ENCODE measurements at regions not wholly inside any gene's neighbourhood (a gene's known extent, or its start where the extent isn't known, plus 50 kb on each side); places are given as distances from the start of the nearest gene placed in this dataset.
"Not testable (repeated sequence)": the region's sequence is repeated elsewhere in the genome, so short reads cannot be mapped to it uniquely, and the experiment has no call there.

GRCh38 chr16:35570946-35571345, 2111.5 kb downstream of the TP53TG3F start:
- no peak for DNase-seq

DNA sequence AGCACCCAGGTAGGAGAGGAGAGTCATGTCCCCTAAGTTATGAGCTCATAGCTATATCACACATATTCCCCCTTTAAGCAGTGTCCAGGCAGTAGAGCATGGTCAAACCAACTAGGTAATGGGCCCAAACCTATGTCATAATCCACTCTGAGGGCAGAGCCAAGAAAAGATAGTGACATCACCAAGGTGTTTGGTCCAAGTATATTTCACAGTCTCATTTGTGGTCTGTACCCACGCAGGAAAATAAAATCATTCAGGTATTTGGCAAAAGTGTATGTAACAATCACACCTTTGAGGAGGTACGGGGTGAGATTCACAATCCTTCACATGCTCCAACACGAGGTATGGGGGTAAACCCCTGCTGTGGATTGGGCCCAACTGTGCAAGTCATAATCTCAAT, 2112.8 kb downstream of the TP53TG3F start:
- no peak for DNase-seq

DNA sequence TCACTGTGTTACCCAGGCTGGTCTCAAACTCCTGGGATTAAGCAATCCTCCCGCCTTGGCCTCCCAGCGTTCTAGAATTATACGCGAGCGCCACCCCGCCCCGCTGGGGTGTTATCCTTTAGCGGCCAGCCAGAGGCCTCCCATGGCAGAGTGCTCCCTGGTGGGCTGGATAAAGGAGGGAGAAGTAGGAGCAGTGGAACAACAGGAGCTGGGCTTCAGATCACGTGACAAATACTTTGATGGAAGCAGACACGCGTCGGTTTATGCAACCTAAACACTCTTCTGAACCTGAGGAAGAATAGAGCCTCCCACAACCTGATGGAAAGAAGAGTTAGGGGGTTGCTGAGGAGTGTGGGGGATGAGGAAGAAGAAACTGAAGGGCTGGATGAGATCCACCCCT, 2114.0 kb downstream of the TP53TG3F start:
- DNase-seq: no peak

DNA sequence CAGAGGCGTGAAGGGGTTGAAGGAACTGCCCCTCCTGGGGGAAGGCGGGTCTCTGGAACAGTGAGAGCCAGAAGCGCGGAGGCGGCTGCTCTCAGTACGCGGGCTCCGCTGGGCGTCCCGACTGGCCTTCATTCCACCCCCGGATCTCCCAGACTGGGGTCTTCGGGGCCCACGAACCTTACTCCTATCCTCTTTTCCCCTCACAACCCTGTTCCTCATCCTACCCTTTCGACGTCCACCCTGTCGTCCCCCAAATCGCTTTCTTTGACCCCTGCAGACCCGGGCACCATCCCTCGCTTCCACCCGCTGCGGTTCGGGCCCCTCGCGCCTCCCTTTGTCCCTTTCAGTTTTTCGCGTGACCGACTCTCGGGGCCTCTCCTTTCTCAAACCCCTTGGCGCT, 2114.6 kb downstream of the TP53TG3F start:
- no peak for DNase-seq

DNA sequence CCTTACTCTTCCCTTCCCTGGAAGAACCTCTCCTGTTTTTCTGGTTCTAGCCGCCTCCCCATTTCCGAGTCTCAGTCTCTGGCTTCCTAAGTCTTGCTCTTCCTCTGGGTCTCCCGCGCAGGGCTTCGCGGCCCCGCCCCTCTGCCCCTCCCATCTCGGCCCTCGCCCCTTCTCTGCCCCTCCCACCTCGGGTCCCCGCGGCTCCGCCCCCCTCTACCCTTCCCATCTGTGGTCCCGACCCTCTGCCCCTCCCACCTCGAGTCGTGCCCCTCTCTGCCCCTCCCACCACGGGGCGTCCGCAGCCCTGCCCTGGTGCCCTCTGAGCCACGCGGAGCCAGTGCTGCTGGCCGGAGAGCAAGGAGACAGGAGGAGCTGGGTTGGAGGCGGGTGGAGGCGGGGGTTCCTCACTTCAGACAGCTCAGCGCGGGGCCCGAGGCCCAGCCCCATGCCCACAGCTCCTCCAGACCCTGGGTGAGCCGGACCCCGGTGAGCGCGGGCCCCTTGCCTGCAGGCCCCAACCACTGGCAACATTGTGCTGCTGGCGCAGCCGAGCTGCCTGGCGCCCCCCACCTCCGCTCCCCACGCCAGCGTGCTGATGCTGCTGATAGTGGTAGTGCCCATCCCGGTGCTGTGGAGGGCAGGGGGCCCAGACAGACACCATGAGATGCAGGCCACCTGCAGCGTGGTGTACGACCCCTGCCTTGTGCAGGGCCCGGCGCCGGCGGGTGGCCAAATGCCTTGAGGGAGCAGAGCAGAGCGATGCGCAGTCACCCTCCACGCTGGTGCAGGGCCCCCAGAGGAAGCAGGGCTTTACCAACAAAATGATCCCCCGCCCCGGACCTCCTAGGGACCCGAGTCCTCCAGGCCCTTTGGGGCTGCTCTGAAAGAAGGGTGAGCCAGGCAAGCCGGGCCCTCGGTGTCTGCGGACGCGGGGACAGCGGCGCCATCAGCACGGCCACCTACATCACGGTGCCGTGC, 2115.3 kb downstream of the TP53TG3F start:
- DNase-seq: no peak

DNA sequence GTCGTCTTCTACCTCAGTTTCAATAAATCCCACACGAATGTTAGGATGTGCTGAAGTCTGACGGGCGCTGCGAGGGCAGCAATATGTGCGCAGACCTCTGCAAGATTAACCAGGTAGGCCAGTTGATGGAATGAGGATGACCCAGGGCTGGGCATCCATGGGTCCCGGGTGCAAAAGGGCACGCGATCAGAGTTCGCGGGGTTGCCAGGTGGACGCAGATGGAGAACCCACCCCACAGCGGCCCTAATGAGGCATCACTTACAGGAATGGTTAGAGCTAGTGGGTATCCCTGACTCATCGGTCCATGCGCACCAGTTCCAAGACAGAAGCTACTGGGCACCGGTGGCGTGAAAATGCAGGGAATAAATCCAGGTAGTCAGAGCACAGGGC, 2116.0 kb downstream of the TP53TG3F start:
- no peak for DNase-seq

DNA sequence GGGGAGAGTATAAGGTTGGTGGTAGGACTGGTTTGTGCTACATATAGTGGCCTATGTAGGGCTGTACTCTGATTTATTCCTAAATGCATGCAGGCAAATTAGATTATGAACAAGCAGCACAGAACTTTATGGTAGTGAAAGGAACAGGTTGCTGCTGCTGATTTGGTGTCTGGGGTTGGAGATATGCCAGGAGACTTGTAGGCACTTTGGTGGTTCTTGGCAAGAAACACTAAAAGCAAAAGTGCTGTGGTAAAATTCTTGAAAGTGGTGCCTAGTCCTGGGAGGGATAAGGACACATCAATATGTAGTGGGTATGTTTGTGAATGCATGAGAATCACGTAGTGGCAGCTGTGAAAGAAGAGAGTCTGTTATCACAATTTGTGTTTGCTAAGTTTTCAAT, 2126.0 kb downstream of the TP53TG3F start:
- no peak for DNase-seq

- DNase-seq: not testable (repeated sequence)
Observed at GRCh38 chr16:35590913-35591312, 2131.5 kb downstream of the TP53TG3F start.

DNA sequence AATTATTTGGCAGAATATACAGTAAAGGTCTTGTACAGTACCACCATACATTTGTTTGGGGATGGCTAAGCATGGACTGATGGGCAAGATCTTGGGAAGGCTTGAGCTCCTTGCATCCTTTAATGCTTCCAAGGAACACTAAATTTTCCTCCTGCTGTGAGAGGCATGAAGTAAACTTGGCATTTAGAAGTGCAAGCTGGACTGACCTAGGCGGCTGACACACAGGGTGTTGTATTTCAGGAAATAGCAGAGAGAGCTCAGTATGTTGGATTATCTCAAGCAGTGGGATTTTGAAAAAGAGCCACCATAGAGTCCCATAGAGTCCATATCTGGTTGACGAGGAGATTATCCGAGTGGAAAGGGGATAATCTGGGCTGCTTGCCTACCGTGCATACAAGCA, 2137.1 kb downstream of the TP53TG3F start:
- no peak for DNase-seq

DNA sequence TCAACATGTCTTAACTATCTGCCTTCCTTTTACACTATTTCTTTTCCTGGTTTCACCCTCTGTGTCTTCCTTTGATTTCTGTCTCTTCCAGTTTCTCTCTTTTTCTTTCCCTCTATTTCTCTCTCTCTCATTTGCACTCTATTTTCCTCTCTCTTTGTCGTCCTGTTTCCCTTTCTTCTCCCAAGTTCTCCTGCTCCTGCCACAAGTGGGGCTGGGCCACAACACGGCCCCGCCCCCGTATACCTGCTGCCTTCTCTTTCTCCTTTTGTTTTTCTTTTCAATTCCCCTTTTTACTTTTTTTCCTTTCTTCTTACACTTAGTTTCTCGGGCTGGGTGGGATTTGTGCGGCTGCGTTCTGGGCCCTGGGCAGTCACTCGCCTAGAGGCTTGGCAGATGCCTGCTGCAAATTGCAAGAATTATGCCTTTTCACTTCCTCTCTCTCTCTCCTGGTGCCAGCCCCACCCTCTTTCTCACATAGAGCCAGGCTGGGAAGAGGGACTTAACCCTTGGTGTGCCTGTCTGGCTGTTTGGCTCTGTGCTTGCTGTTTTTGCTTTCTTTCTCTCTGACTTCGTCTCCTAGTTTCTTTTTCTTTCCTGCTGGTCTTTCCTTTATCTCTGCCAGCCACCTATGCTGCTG, 2139.4 kb downstream of the TP53TG3F start:
- DNase-seq: no peak

GRCh38 chr16:35599429-35600160, 2140.2 kb downstream of the TP53TG3F start:
- DNase-seq: no peak

DNA sequence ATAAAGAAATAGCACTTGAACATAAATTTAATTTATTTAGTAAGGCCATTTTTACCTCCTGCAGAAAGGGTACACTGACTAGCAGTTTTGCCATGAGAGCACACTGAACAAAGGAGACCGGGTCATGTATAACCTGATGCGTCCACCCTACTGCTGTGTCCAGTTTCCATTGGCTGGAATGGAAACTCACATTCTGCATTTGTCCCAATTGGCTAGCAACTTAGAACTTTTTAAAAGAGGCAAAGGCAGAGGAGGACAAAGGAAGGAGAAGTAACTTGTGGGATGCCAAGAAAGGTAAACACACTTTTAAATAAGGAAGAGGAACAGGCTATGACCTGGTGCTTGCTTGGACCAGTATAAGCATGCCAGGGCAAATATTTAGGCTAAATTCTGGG, 2140.7 kb downstream of the TP53TG3F start:
- DNase-seq: not testable (repeated sequence)

DNA sequence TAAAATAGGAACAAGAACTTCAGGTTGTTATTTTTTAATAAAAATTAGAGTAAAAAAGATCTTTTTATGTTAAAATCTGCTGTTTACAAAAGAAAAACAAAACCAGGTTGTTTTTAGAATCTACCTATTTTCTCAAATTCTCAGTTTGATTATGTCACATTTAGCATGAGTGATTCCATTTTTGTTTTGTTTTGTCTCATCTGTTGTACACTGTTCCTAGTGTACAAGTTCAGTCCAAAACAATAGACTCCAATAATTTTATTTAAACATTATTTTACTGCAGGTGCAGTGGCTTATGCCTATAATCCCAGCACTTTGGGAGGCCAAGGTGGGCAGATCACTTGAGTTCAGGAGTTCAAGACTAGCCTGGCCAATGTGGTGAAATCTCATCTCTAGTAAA, 2142.7 kb downstream of the TP53TG3F start:
- DNase-seq: no peak

DNA sequence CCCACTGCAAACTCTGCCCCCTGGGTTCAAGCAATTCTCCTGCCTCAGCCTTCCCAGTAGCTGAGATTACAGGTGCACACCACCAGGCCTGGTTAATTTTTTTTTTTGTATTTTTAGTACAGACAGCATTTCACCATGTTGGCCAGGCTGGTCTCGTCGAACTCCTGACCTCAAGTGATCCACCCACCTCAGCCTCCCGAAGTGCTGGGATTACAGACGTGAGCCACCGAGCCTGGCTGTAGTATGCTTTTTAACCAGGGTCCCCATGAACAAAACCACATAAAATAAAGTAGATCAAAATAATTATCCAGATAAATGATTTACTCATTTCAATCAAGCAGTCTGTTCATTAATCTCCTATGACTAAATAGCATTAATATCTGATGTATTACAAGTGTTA, 2144.0 kb downstream of the TP53TG3F start:
- DNase-seq: not testable (repeated sequence)

GRCh38 chr16:35605921-35606320, 2146.5 kb downstream of the TP53TG3F start:
- DNase-seq: no peak

GRCh38 chr16:35614883-35615282, 2155.5 kb downstream of the TP53TG3F start:
- DNase-seq: not testable (repeated sequence)

DNA sequence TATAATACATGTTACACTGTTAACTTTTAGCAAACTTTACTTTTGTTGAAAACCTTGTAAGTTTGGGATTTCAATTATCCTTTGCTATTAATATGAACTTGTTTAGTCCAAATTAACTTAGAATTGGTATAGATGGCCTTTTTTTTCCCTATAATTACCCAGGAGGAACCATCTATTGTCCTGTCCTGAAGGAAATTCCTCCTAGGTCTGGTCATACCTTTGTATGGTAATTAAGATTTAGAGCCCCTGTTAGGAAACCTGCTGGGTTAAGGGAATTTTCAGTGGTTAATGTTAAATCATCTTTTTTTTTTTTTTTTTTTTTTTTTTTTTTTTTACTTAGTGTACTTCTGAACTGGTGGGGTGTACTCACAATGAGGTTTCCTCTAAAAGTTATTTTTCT, 2159.8 kb downstream of the TP53TG3F start:
- DNase-seq: not testable (repeated sequence)

- no peak for DNase-seq
Observed at GRCh38 chr16:35626041-35626440, 2166.6 kb downstream of the TP53TG3F start.

- no peak for DNase-seq
Observed at GRCh38 chr16:35628976-35629375, 2169.6 kb downstream of the TP53TG3F start.

DNA sequence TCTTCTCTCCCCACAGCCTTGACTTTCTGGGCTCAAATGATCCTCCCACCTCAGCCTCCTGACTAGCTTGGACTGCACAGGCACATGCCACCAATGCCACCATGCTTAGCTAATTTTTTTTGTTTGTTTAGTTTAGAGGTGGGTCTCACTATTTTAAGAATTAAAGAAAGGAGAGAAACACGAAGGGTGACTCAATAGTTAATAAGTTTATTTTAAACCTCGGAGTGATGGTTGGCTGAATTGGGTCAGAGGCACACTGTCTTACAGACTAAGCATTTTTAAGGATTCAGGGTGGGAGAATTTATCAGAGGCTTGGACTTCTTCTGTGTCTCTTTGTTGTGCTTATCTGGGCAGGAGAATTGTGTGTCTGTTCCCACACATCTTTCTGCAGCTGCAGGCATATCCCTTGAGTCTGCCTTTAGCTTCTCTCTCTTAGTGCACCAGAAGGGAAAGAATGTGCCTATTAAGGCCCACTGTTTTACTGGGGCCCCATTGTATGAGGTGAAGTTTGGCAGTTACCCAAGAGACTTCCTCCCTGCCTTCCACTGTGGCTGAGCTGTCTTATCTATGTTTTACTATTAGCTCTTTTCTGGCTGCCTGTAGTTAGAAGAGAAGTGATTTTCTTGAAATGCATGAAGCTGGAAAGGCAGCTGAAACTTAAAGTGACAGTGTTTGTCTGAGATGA, 2172.0 kb downstream of the TP53TG3F start:
- DNase-seq: no peak

GRCh38 chr16:35636480-35637230, 2177.2 kb downstream of the TP53TG3F start:
- no peak for DNase-seq
